GM18858 (cell line): ENCODE measurements at regions not wholly inside any gene's neighbourhood (a gene's known extent, or its start where the extent isn't known, plus 50 kb on each side); places are given as distances from the start of the nearest gene placed in this dataset.
"Not testable (repeated sequence)": the region's sequence is repeated elsewhere in the genome, so short reads cannot be mapped to it uniquely, and the experiment has no call there.

ENCODE experiments used
- ATAC-seq: cut with Tn5 transposase; IDR thresholded peaks from one replicate; pipeline ENCODE4 v1.9.1; 2021; ENCODE audit not compliant: unreplicated experiment

GRCh38 chr12:9379023-9379742 lies 171.0 kb upstream of the PZP start:
- no peak for ATAC-seq

GRCh38 chr12:9378430-9378835 lies 170.2 kb upstream of the PZP start:
- ATAC-seq, result no peak

- ATAC-seq, result no peak
These were observed 164.0 kb upstream of the PZP start for GRCh38 chr12:9372202-9372601.

GRCh38 chr12:9367828-9368227 lies 159.6 kb upstream of the PZP start:
- ATAC-seq, result no peak

GRCh38 chr12:9367201-9367600 lies 159.0 kb upstream of the PZP start:
- no peak for ATAC-seq

GRCh38 chr12:9365296-9365695 lies 157.1 kb upstream of the PZP start:
- ATAC-seq, result no peak

- ATAC-seq, result peak; percentile 91
These were observed 156.3 kb upstream of the PZP start for GRCh38 chr12:9364224-9365176.

GRCh38 chr12:9363145-9363544 lies 154.9 kb upstream of the PZP start:
- no peak for ATAC-seq

- ATAC-seq, result no peak
These were observed 153.7 kb upstream of the PZP start for GRCh38 chr12:9361879-9362326.

- ATAC-seq, result not testable (repeated sequence)
These were observed 146.0 kb upstream of the PZP start for GRCh38 chr12:9354009-9354754.

GRCh38 chr12:9351136-9351535 lies 142.9 kb upstream of the PZP start:
- ATAC-seq, result no peak

GRCh38 chr12:9349888-9350885 lies 142.0 kb upstream of the PZP start:
- ATAC-seq, result no peak

GRCh38 chr12:9348906-9349518 lies 140.8 kb upstream of the PZP start:
- no peak for ATAC-seq

- ATAC-seq, result no peak
These were observed 139.3 kb upstream of the PZP start for GRCh38 chr12:9347328-9348127.

- ATAC-seq, result no peak
These were observed 138.7 kb upstream of the PZP start for GRCh38 chr12:9346866-9347327.

GRCh38 chr12:9345171-9345570 lies 137.0 kb upstream of the PZP start:
- no peak for ATAC-seq

GRCh38 chr12:9344541-9344940 lies 136.3 kb upstream of the PZP start:
- ATAC-seq, result no peak

GRCh38 chr12:9343731-9344130 lies 135.5 kb upstream of the PZP start:
- no peak for ATAC-seq
